Aorta (tissue), 5 donors: ENCODE measurements at regions not wholly inside any gene's neighbourhood (a gene's known extent, or its start where the extent isn't known, plus 50 kb on each side); places are given as distances from the start of the nearest gene placed in this dataset.

Experiments
- ATAC-seq: fragments of 200-7000 bp; cut with Tn5 transposase; one replicate; pipeline ENCODE4 v1.9.1; 2022; ENCODE audit warnings: moderate library complexity; ENCODE audit not compliant: low FRiP score
- DNase-seq, 2 donors: peaks; one replicate each; pipeline ENCODE4 v3.0.0-alpha.2; 2020
- H3K27ac ChIP-seq, 2 donors: one replicate each; pipeline ENCODE4 v1.5.1; 2013; ENCODE audit warnings: low read length in 2 of 2, mild to moderate bottlenecking in 2 of 2, moderate library complexity in 2 of 2, control low read depth in 1 of 2, inconsistent platforms in 1 of 2, low read depth in 1 of 2
- H3K27me3 ChIP-seq, 2 donors: one replicate each; pipeline ENCODE4 v1.6.1; 2013; ENCODE audit warnings: control low read depth in 1 of 2, low read length in 1 of 2, mild to moderate bottlenecking in 1 of 2, moderate library complexity in 1 of 2; ENCODE audit not compliant: insufficient read depth in 2 of 2, control insufficient read depth in 1 of 2
- H3K36me3 ChIP-seq, 2 donors: one replicate each; pipeline ENCODE4 v1.6.1; 2013; ENCODE audit warnings: control low read depth in 1 of 2, low read length in 1 of 2, mild to moderate bottlenecking in 1 of 2; ENCODE audit not compliant: insufficient read depth in 2 of 2, control insufficient read depth in 1 of 2
- H3K4me1 ChIP-seq, 2 donors: one replicate each; pipeline ENCODE4 v1.6.1; 2013; ENCODE audit warnings: low read length in 2 of 2, control low read depth in 1 of 2, mild to moderate bottlenecking in 1 of 2, moderate library complexity in 1 of 2; ENCODE audit not compliant: insufficient read depth in 2 of 2, control insufficient read depth in 1 of 2
- H3K4me3 ChIP-seq, 2 donors: one replicate each; pipeline ENCODE4 v1.5.1; 2013; ENCODE audit warnings: low read length in 2 of 2, control low read depth in 1 of 2, mild to moderate bottlenecking in 1 of 2
- H3K9me3 ChIP-seq: one replicate; pipeline ENCODE4 v1.6.1; 2013; ENCODE audit warnings: mild to moderate bottlenecking, low read length; ENCODE audit not compliant: control insufficient read depth
- WGBS, 2 donors: extraction: QIAGEN DNeasy Blood & Tissue Kit; methylation state at CpG; one replicate each; pipeline ENCODE4 v1.1.7; 2013; 5-methylcytosine and 5-hydroxymethylcytosine counted together
- intact Hi-C, 2 donors: fragments of 100-400 bp; cut with DNase I; formaldehyde crosslinking; loops; one replicate each; pipeline versions ENCODE4 v1.14.2 to v1.15.0; 2022
- donor health status: healthy with polysubstance abuse.
- donor health status: Bipolar disorder and iron deficiency.
- donor health status: DM: no; HTN: no; CAD: no.
- donor health status: DM: no; HTN: no; CAD: no.
- donor health status: DM: yes; HTN: yes; CAD: no.

GRCh38 chr21:24290151-24290833, 1317.0 kb downstream of the MRPL39 start:
- no peaks in the 10 kb centered on the region for H3K4me1 ChIP-seq
- no peaks in the 10 kb centered on the region for H3K9me3 ChIP-seq
- no peak for DNase-seq
- H3K27ac ChIP-seq, result no peak overlapping the region
- H3K4me3 ChIP-seq, result no peak overlapping the region
- WGBS, 2 donors, result 55 to 57% methylated on average over 6 of the region's 6 CpGs
- intact Hi-C loops, result no loop called here
- no peaks in the 10 kb centered on the region for H3K27me3 ChIP-seq
- ATAC-seq, result no peak
- H3K36me3 ChIP-seq, result no peaks in the 10 kb centered on the region

GRCh38 chr21:24289539-24289938, 1317.7 kb downstream of the MRPL39 start:
- no peak for ATAC-seq
- Histone ChIP-seq H3K27me3 (no peaks in the 10 kb centered on the region), H3K36me3 (no peaks in the 10 kb centered on the region), H3K9me3 (no peaks in the 10 kb centered on the region), H3K4me3 (no peak overlapping the region), H3K27ac (no peak overlapping the region), H3K4me1 (no peaks in the 10 kb centered on the region)
- intact Hi-C loops, result no loop called here
- 63 to 67% methylated on average over 1 of the region's 1 CpG for WGBS, 2 donors
- DNase-seq, result no peak

GRCh38 chr21:24280596-24280995, 1326.7 kb downstream of the MRPL39 start:
- ATAC-seq (no peak), DNase-seq (no peak)
- Histone ChIP-seq H3K4me1 (no peaks in the 10 kb centered on the region), H3K36me3 (no peaks in the 10 kb centered on the region), H3K27ac (no peak overlapping the region), H3K4me3 (no peak overlapping the region), H3K9me3 (no peaks in the 10 kb centered on the region), H3K27me3 (no peaks in the 10 kb centered on the region)
- WGBS, 2 donors, result 73 to 76% methylated on average over 4 of the region's 4 CpGs
- intact Hi-C loops, result no loop called here

- H3K27ac ChIP-seq, result no peak overlapping the region
- H3K4me1 ChIP-seq, result no peaks in the 10 kb centered on the region
- H3K4me3 ChIP-seq, result no peak overlapping the region
- H3K27me3 ChIP-seq, result no peaks in the 10 kb centered on the region
- intact Hi-C loops, result no loop called here
- H3K9me3 ChIP-seq, result no peaks in the 10 kb centered on the region
- H3K36me3 ChIP-seq, result no peaks in the 10 kb centered on the region
- 72 to 78% methylated on average over 2 of the region's 2 CpGs for WGBS, 2 donors
- ATAC-seq (no peak), DNase-seq (no peak)
Observed at GRCh38 chr21:24278711-24279110, 1328.6 kb downstream of the MRPL39 start.

- no peak for ATAC-seq
- no peaks in the 10 kb centered on the region for H3K4me1 ChIP-seq
Observed at GRCh38 chr21:24276204-24276603, 1331.1 kb downstream of the MRPL39 start.

GRCh38 chr21:24275616-24276015, 1331.7 kb downstream of the MRPL39 start:
- Histone ChIP-seq H3K27ac (no peak overlapping the region), H3K36me3 (no peaks in the 10 kb centered on the region), H3K4me1 (no peaks in the 10 kb centered on the region), H3K27me3 (no peaks in the 10 kb centered on the region), H3K4me3 (no peak overlapping the region), H3K9me3 (no peaks in the 10 kb centered on the region)
- no peak for DNase-seq
- 30 to 36% methylated on average over 1 of the region's 1 CpG for WGBS, 2 donors
- no peak for ATAC-seq
- intact Hi-C loops, result no loop called here

More at GRCh38 chr21:24276204-24276603, 1331.1 kb downstream of the MRPL39 start:
- H3K27ac ChIP-seq, result no peak overlapping the region
- DNase-seq, result no peak
- H3K36me3 ChIP-seq, result no peaks in the 10 kb centered on the region
- intact Hi-C loops, result no loop called here
- no peaks in the 10 kb centered on the region for H3K9me3 ChIP-seq
- no peaks in the 10 kb centered on the region for H3K27me3 ChIP-seq
- no peak overlapping the region for H3K4me3 ChIP-seq

GRCh38 chr21:24272521-24272938, 1334.8 kb downstream of the MRPL39 start:
- Histone ChIP-seq H3K36me3 (no peaks in the 10 kb centered on the region), H3K27me3 (no peaks in the 10 kb centered on the region), H3K4me3 (no peak overlapping the region), H3K27ac (no peak overlapping the region), H3K4me1 (no peaks in the 10 kb centered on the region), H3K9me3 (no peaks in the 10 kb centered on the region)
- WGBS, 2 donors, result 34% methylated on average over 4 of the region's 4 CpGs
- DNase-seq, result no peak
- ATAC-seq, result no peak
- intact Hi-C loops, result no loop called here

- no peaks in the 10 kb centered on the region for H3K4me1 ChIP-seq
- H3K27me3 ChIP-seq, result no peaks in the 10 kb centered on the region
- WGBS, 2 donors, result 68 to 77% methylated on average over 1 of the region's 1 CpG
- H3K27ac ChIP-seq, result no peak overlapping the region
- no peak overlapping the region for H3K4me3 ChIP-seq
- no peaks in the 10 kb centered on the region for H3K36me3 ChIP-seq
- ATAC-seq (no peak), DNase-seq (no peak)
- no peaks in the 10 kb centered on the region for H3K9me3 ChIP-seq
- intact Hi-C loops, result no loop called here
Observed at GRCh38 chr21:24265987-24266386, 1341.3 kb downstream of the MRPL39 start.

GRCh38 chr21:24260751-24261150, 1346.5 kb downstream of the MRPL39 start:
- H3K9me3 ChIP-seq, result no peaks in the 10 kb centered on the region
- WGBS, 2 donors, result 74 to 78% methylated on average over 3 of the region's 3 CpGs
- DNase-seq, result no peak

More at GRCh38 chr21:24260751-24261150, 1346.5 kb downstream of the MRPL39 start:
- no peak overlapping the region for H3K27ac ChIP-seq
- no peaks in the 10 kb centered on the region for H3K4me1 ChIP-seq
- H3K27me3 ChIP-seq, result no peaks in the 10 kb centered on the region
- ATAC-seq, result no peak
- H3K4me3 ChIP-seq, result no peak overlapping the region
- intact Hi-C loops, result no loop called here
- H3K36me3 ChIP-seq, result no peaks in the 10 kb centered on the region
